ENCODE measurements at regions not wholly inside any gene's neighbourhood (a gene's known extent, or its start where the extent isn't known, plus 50 kb on each side); places are given as distances from the start of the nearest gene placed in this dataset.

- Mint-ChIP-seq H3K4me3 (no peak overlapping the region), H3K9me3 (ENCODE audit: insufficient read depth) (no peaks in the 10 kb centered on the region), H3K27ac (no peak overlapping the region), H3K27me3 (peaks cover 2% of the 10 kb centered on the region), H3K4me1 (no peaks in the 10 kb centered on the region)
- Histone ChIP-seq H3K27ac (ENCODE audit: low read length in 2 of 2) (no peak overlapping the region), H3K27me3 (replicated peaks in 1 of 4; ENCODE audit: control extremely low read depth in 1 of 4, control insufficient read depth in 3 of 4, insufficient read depth in 4 of 4, low read length in 3 of 4) (no peaks in the 10 kb centered on the region), H2AFZ (ENCODE audit: insufficient read depth, low read depth, low read length, poor library complexity, severe bottlenecking) (no peak overlapping the region), H3K4me1 (ENCODE audit: control insufficient read depth in 2 of 2, insufficient read depth in 2 of 2, low read length in 2 of 2) (no peaks in the 10 kb centered on the region), H3K9ac (ENCODE audit: low read length) (no peak overlapping the region), H3K4me3 (ENCODE audit: control extremely low read depth in 1 of 5, extremely low read depth in 1 of 5, insufficient read depth in 1 of 5, low read depth in 2 of 5, low read length in 4 of 5) (no peak overlapping the region), H3K4me2 (replicated peaks; ENCODE audit: low read depth, low read length, poor library complexity, severe bottlenecking) (no peak overlapping the region), H3K36me3 (replicated peaks in 1 of 2; ENCODE audit: control extremely low read depth in 1 of 2, control insufficient read depth in 1 of 2, extremely low read depth in 1 of 2, insufficient read depth in 2 of 2, low read length in 1 of 2) (no peaks in the 10 kb centered on the region), H3K79me2 (ENCODE audit: control insufficient read depth, insufficient read depth, low read length) (no peaks in the 10 kb centered on the region), H3K9me3 (ENCODE audit: control extremely low read depth in 1 of 3, control insufficient read depth in 2 of 3, insufficient read depth in 1 of 3, low read length in 2 of 3) (no peaks in the 10 kb centered on the region), H4K20me1 (ENCODE audit: control insufficient read depth, insufficient read depth, low read length, poor library complexity, severe bottlenecking) (no peaks in the 10 kb centered on the region)
- intact Hi-C loops (cut with micrococcal nuclease): no loop called here
- ATAC-seq (ENCODE audit: low read depth) (no peak), DNase-seq (no peak)
- CTCF ChIA-PET: no interaction called here
- TF ChIP-seq CTCF (IDR thresholded peaks at IDR 0.05): no peak
- POLR2A ChIA-PET: no interaction called here
- 100% methylated on average over 1 of the region's 5 CpGs for WGBS (ENCODE audit: insufficient coverage)
Measured at GRCh38 chr6:133047065-133047665, 194.0 kb upstream of the EYA4 start.

- ChIA-PET CTCF (no interaction called here), POLR2A (no interaction called here)
- H3K9ac ChIP-seq (ENCODE audit: low read length): no peak overlapping the region
- intact Hi-C loops (cut with micrococcal nuclease): no loop called here
- Mint-ChIP-seq H3K9me3 (ENCODE audit: insufficient read depth) (no peaks in the 10 kb centered on the region), H3K4me3 (no peak overlapping the region), H3K27me3 (peaks cover 2% of the 10 kb centered on the region), H3K27ac (no peak overlapping the region), H3K4me1 (no peaks in the 10 kb centered on the region)
- H3K4me2 ChIP-seq (replicated peaks; ENCODE audit: low read depth, low read length, poor library complexity, severe bottlenecking): no peak overlapping the region
- H3K36me3 ChIP-seq (replicated peaks in 1 of 2; ENCODE audit: control extremely low read depth in 1 of 2, control insufficient read depth in 1 of 2, extremely low read depth in 1 of 2, insufficient read depth in 2 of 2, low read length in 1 of 2): no peaks in the 10 kb centered on the region
- H3K9me3 ChIP-seq (ENCODE audit: control extremely low read depth in 1 of 3, control insufficient read depth in 2 of 3, insufficient read depth in 1 of 3, low read length in 2 of 3): no peaks in the 10 kb centered on the region
- H4K20me1 ChIP-seq (ENCODE audit: control insufficient read depth, insufficient read depth, low read length, poor library complexity, severe bottlenecking): no peaks in the 10 kb centered on the region
- no peaks in the 10 kb centered on the region for H3K79me2 ChIP-seq (ENCODE audit: control insufficient read depth, insufficient read depth, low read length)
- ATAC-seq (ENCODE audit: low read depth): no peak
- H2AFZ ChIP-seq (ENCODE audit: insufficient read depth, low read depth, low read length, poor library complexity, severe bottlenecking): no peak overlapping the region
- no peak overlapping the region for H3K27ac ChIP-seq (ENCODE audit: low read length in 2 of 2)
- H3K4me3 ChIP-seq (ENCODE audit: control extremely low read depth in 1 of 5, extremely low read depth in 1 of 5, insufficient read depth in 1 of 5, low read depth in 2 of 5, low read length in 4 of 5): no peak overlapping the region
- no peak for TF ChIP-seq EZH2 (IDR thresholded peaks at IDR 0.05; ENCODE audit: borderline replicate concordance, insufficient read depth, low read depth, low read length, poor library complexity, severe bottlenecking)
- no peak for TF ChIP-seq CTCF (IDR thresholded peaks at IDR 0.05)
- WGBS (ENCODE audit: insufficient coverage): 80% methylated on average over 1 of the region's 1 CpG
- no peaks in the 10 kb centered on the region for H3K27me3 ChIP-seq (replicated peaks in 1 of 4; ENCODE audit: control extremely low read depth in 1 of 4, control insufficient read depth in 3 of 4, insufficient read depth in 4 of 4, low read length in 3 of 4)
- no peaks in the 10 kb centered on the region for H3K4me1 ChIP-seq (ENCODE audit: control insufficient read depth in 2 of 2, insufficient read depth in 2 of 2, low read length in 2 of 2)
- no peak for DNase-seq
Measured at GRCh38 chr6:133047706-133048105, 193.5 kb upstream of the EYA4 start.
